Vagina (tissue), 2 donors: ENCODE measurements at regions not wholly inside any gene's neighbourhood (a gene's known extent, or its start where the extent isn't known, plus 50 kb on each side); places are given as distances from the start of the nearest gene placed in this dataset.

Source experiments
- POLR2A ChIP-seq, 2 donors: fragments of 450-650 bp; IDR thresholded peaks; one replicate each; pipeline ENCODE4 v1.6.1; 2017; ENCODE audit warnings: antibody characterized with exemption in 2 of 2, mild to moderate bottlenecking in 2 of 2, moderate library complexity in 2 of 2
- POLR2AphosphoS5 ChIP-seq, 2 donors: sonication (generic); formaldehyde crosslinking; IDR thresholded peaks; one replicate each; pipeline ENCODE4 v1.9.0; 2017; ENCODE audit warnings: antibody characterized with exemption in 2 of 2, mild to moderate bottlenecking in 2 of 2, low read depth in 1 of 2; ENCODE audit not compliant: insufficient read depth in 1 of 2
- TF ChIP-seq, protein P1 (sequence below), 3 experiments: fragments of 450-650 bp in 2 of 3; fragments of 200-600 bp in 1 of 3; sonication (generic) in 1 of 3; IDR thresholded peaks; one replicate each; pipeline ENCODE4 v1.5.1; 2017 to 2019; ENCODE audit warnings: antibody characterized with exemption in 3 of 3, mild to moderate bottlenecking in 2 of 3, moderate library complexity in 2 of 3

DNA sequence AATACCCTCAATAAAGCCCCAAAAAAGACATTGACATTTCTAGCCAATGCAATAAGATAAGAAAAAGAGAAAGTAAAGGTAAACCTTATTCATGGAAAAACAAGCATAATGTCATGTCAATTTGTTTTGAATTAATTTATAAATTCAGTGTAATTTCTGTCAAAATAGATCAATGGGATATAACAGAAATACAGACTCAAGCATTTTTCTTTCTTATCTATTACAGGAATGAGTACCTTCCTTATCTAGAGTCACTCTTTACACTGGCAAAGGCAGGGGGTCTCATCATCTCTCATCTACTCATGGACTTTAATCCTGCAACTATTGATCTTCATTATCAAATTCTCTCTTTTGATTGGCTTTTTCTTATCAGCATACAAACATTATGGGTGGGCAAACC, 127.1 kb upstream of the SHH start:
- TF ChIP-seq POLR2A (IDR thresholded peaks at IDR 0.05) (no peak), POLR2AphosphoS5 (IDR thresholded peaks at IDR 0.05; ENCODE audit: insufficient read depth in 1 of 2, low read depth in 1 of 2) (no peak)
- TF ChIP-seq, protein P1, sequence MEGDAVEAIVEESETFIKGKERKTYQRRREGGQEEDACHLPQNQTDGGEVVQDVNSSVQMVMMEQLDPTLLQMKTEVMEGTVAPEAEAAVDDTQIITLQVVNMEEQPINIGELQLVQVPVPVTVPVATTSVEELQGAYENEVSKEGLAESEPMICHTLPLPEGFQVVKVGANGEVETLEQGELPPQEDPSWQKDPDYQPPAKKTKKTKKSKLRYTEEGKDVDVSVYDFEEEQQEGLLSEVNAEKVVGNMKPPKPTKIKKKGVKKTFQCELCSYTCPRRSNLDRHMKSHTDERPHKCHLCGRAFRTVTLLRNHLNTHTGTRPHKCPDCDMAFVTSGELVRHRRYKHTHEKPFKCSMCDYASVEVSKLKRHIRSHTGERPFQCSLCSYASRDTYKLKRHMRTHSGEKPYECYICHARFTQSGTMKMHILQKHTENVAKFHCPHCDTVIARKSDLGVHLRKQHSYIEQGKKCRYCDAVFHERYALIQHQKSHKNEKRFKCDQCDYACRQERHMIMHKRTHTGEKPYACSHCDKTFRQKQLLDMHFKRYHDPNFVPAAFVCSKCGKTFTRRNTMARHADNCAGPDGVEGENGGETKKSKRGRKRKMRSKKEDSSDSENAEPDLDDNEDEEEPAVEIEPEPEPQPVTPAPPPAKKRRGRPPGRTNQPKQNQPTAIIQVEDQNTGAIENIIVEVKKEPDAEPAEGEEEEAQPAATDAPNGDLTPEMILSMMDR (IDR thresholded peaks at IDR 0.05), result no peak
